Endothelial cell of umbilical vein (primary cell): ENCODE measurements at regions not wholly inside any gene's neighbourhood (a gene's known extent, or its start where the extent isn't known, plus 50 kb on each side); places are given as distances from the start of the nearest gene placed in this dataset.

Experiments used
- CTCF ChIP-seq, 2 donors: IDR thresholded peaks; 1 replicate in 1 of 2; 2 replicates in 1 of 2; pipeline ENCODE4 v1.5.1; 2011; ENCODE audit warnings: low read length in 2 of 2, mild to moderate bottlenecking in 2 of 2, moderate library complexity in 2 of 2, control low read depth in 1 of 2, inconsistent platforms in 1 of 2, low read depth in 1 of 2; ENCODE audit not compliant: insufficient read depth in 1 of 2; ENCODE audit errors: extremely low read depth in 1 of 2
- EZH2 ChIP-seq: IDR thresholded peaks from 2 replicates; pipeline ENCODE4 v1.6.1; 2012; ENCODE audit warnings: borderline replicate concordance, low read depth, mild to moderate bottlenecking, moderate library complexity, low read length, inconsistent platforms; ENCODE audit not compliant: severe bottlenecking
- JUN ChIP-seq: IDR thresholded peaks from 2 replicates; pipeline ENCODE4 v1.6.1; 2011; ENCODE audit warnings: borderline replicate concordance, low read depth; ENCODE audit not compliant: insufficient read length, insufficient read depth
- MYC ChIP-seq: IDR thresholded peaks from one replicate; pipeline ENCODE4 v1.6.1; 2011; ENCODE audit warnings: mild to moderate bottlenecking, low read depth, low read length
- POLR2A ChIP-seq: IDR thresholded peaks from 2 replicates; pipeline ENCODE4 v1.6.1; 2012; ENCODE audit warnings: low read depth, mild to moderate bottlenecking, control low read depth, low read length

DNA sequence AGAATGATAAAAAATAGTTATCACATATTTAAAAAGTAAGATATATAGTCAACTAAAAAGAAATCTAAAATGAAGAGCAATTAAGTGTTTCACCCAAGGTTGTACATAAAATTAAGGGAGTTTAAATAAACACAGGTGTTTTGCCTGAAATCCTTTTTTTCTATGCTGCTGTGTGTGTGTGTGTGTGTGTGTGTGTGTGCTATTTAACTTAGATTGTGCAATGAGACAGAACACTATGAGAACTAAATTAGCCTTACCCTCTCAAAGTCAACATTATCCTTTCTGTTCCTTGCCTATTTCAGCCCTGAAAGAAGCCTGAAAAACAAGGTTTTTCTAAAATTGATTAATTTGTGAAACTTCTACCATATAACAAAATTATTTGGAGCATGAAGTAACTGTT, 516.2 kb downstream of the ELAVL2 start:
- TF ChIP-seq EZH2 (no peak), JUN (no peak), MYC (no peak), POLR2A (no peak), CTCF (IDR thresholded peaks at IDR 0.05; ENCODE audit: extremely low read depth in 1 of 2, insufficient read depth in 1 of 2, low read depth in 1 of 2, low read length in 2 of 2) (no peak)
